Activated naive CD8-positive, alpha-beta T cell treated with anti-CD3 and anti-CD28 coated beads, Interleukin-2, amount 50 U/mL, for 16 hours (primary cell): ENCODE measurements at regions not wholly inside any gene's neighbourhood (a gene's known extent, or its start where the extent isn't known, plus 50 kb on each side); places are given as distances from the start of the nearest gene placed in this dataset.
"Not testable (repeated sequence)": the region's sequence is repeated elsewhere in the genome, so short reads cannot be mapped to it uniquely, and the experiment has no call there.

ENCODE experiments used
- DNase-seq: peaks from one replicate; pipeline ENCODE4 v3.0.0-alpha.2; 2020; ENCODE audit warnings: low read depth, low spot score

DNA sequence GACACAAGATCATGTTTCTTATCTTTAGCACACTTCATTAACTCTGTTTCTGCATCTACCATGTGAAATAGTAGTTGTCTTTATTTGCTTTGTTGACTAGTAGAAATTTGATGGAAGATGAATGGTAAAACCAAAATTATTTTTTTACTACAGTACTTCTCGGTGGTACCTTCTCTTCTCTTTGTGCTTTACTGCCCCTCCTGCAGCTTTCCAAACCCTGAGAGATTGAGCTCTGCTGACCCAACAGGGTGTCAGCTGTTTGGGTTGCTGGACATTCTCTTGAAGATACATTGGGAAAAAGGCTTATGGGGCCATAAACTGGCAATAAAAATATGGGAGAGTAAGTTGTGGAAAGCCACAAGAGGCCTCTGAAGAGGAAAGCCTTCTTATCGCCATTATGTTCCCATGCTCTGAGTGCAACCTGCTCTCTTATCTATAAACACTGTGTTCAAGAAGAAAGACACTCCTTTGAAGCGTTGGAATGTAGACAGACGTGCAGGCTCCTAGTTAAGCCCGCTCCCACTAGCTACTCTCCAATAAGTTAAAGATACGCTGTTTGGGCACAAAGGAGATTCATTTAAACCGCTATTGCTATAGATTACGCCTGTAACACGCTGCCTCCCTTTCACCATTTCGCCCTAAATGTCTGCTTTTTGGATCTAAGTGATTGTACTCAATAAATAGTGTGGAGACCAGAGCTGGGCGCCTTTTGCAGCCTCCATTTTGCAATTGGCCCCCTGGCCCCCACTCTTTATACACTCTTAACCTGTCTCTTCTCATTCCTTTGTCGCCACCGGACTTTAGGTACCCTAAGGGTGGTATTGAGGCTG, 60.1 kb upstream of the PRSS16 start:
- DNase-seq: no peak

DNA sequence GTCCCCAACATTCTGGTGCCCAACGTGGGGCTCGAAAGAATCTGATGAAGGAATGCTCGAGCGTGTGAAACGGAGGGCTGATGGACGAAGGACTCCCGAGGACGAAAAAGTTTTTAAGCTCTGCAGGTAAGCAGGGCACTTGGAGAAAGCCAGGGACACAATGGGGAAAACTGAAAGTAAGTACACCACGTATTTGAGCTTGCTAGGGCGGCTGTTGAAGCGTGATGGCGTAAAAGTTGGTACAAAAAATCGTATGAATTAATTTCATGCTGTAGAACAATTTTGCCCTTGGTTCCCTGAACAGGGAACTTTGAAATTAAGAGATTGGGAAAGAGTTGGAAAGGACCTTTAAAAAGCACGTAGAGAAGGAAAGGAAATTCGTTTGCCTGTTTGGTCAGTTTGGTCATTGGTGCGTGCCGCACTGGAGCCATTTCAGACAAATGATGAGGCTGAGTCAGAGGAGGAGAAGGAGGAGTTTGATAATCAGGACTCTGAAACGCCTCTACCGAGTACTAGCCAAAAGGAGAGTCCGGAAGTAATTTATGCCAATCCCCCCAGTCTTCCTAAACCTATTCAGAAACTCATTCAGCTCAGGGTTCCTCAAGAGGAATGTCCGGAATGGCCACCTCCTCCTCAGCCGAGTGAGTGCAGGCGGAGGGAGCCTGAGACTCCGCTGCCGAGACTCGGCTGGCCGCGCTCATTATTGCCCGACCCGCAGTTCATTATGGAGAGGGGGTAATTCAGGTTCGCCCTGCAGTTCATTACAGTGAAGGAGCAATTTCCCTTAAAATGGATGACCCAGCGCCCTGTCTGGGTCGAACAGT, 59.2 kb upstream of the PRSS16 start:
- DNase-seq: no peak

DNA sequence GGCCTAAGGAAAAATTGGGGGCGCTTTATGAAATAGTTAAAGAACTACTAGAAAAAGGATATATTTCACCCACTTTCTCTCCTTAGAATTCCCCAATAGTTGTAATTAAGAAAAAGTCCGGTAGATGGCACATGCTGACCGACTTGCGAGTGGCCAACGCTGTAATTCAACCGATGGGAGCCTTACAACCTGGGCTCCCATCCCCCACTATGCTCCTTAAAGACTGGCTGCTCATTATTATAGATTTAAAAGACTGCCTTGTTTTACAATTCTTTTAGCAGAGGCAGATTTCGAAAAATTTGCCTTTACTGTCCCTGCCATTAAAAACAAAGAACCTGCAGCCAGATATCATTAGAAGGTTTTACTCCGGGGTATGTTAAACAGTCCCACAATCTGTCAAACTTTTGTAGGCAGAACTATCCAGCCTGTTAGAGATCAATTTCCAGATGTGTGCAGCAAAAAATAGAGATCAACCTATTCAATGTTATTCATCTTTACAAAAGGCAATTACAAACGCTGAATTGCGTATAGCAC, 58.5 kb upstream of the PRSS16 start:
- no peak for DNase-seq

DNA sequence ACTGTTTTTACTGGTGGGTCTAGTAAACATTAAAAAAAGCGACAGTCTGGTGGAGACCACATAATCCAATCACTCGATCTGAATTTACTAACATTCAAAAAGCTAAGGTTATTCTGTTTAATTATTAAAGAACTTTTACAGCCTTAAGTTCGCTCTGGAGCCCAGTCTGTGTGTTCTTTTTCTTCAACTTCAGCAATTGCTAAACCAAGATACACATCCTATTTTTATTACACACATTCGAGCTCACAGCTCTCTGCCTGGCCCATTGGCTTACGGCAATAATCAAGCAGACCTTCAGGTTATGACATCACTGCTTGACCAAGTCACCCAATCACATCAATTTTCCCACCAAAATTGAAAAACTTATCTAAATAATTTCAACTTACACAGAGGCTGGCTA, 57.4 kb upstream of the PRSS16 start:
- DNase-seq: no peak

DNA sequence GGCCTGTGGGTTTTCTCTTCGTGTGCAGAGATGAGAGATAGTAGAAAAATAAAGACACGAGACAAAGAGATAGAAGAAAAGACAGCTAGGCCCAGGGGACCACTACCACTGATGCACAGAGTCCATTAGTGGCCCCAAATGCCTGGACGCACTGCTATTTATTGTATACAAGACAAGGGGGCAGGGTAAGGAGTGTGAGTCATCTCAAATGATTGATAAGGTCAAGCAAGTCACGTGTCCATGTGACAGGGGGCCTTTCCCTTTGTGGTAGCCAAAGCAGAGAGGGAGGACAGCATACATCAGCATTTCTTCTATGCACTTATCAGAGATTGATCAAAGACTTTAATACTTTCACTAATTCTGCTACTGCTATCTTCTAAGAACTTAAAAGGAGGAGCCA, 53.0 kb upstream of the PRSS16 start:
- not testable (repeated sequence) for DNase-seq

DNA sequence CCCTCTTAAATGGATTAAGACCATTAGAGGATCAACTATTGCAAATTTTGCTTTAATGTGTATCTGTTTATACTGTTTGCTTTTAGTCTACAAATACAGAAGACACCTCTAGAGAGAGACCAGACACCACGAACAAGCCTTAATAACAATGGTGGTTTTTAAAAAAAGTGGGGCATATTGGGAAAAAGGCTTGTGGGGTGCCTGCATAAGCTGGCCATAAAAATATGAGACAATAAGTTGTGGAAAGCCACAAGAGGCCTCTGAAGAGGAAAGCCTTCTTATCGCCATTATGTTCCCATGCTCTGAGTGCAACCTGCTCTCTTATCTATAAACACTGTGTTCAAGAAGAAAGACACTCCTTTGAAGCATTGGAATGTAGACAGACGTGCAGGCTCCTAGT, 52.0 kb upstream of the PRSS16 start:
- not testable (repeated sequence) for DNase-seq
